ENCODE measurements at regions not wholly inside any gene's neighbourhood (a gene's known extent, or its start where the extent isn't known, plus 50 kb on each side); places are given as distances from the start of the nearest gene placed in this dataset.

- Histone ChIP-seq H3K27me3 (no peaks in the 10 kb centered on the region), H3K9me3 (no peaks in the 10 kb centered on the region), H3K4me1 (ENCODE audit: insufficient read depth) (no peaks in the 10 kb centered on the region), H3K36me3 (no peaks in the 10 kb centered on the region), H3K4me3 (no peak overlapping the region), H3K27ac (no peak overlapping the region)
- 77 to 84% (median 84%) methylated on average over 1 of the region's 1 CpG for WGBS, 3 donors
- intact Hi-C loops (cut with DNase I), result no loop called here
- no peak for DNase-seq
- no peak for TF ChIP-seq CTCF (IDR thresholded peaks at IDR 0.05)
- TF ChIP-seq POLR2A (IDR thresholded peaks at IDR 0.05), result no peak
- TF ChIP-seq EP300 (IDR thresholded peaks at IDR 0.05), result no peak
Measured at GRCh38 chr12:97276661-97277429, 185.8 kb upstream of the RMST start.

- H3K4me3 ChIP-seq, result no peak overlapping the region
- TF ChIP-seq POLR2A (IDR thresholded peaks at IDR 0.05), result no peak
- TF ChIP-seq EP300 (IDR thresholded peaks at IDR 0.05), result no peak
- no peak for TF ChIP-seq CTCF (IDR thresholded peaks at IDR 0.05)
- no peaks in the 10 kb centered on the region for H3K9me3 ChIP-seq
- DNase-seq, result no peak
- 77 to 84% (median 79%) methylated on average over 8 of the region's 8 CpGs for WGBS, 3 donors
- no peaks in the 10 kb centered on the region for H3K4me1 ChIP-seq (ENCODE audit: insufficient read depth)
- no peak overlapping the region for H3K27ac ChIP-seq
- no peaks in the 10 kb centered on the region for H3K36me3 ChIP-seq
- intact Hi-C loops (cut with DNase I), result no loop called here
- H3K27me3 ChIP-seq, result no peaks in the 10 kb centered on the region
Measured at GRCh38 chr12:97283297-97283696, 179.3 kb upstream of the RMST start.

- no peak overlapping the region for H3K4me3 ChIP-seq
- TF ChIP-seq CTCF (IDR thresholded peaks at IDR 0.05) (no peak), EP300 (IDR thresholded peaks at IDR 0.05) (no peak), POLR2A (IDR thresholded peaks at IDR 0.05) (no peak)
- H3K9me3 ChIP-seq, result no peaks in the 10 kb centered on the region
- intact Hi-C loops (cut with DNase I), result no loop called here
- H3K27ac ChIP-seq, result no peak overlapping the region
- H3K36me3 ChIP-seq, result no peaks in the 10 kb centered on the region
- DNase-seq, result no peak
- no peaks in the 10 kb centered on the region for H3K27me3 ChIP-seq
- WGBS, 3 donors, result 64 to 74% (median 73%) methylated on average over 3 of the region's 3 CpGs
- H3K4me1 ChIP-seq (ENCODE audit: insufficient read depth), result no peaks in the 10 kb centered on the region
Measured at GRCh38 chr12:97288531-97288930, 174.1 kb upstream of the RMST start.

- no peak for TF ChIP-seq POLR2A (IDR thresholded peaks at IDR 0.05)
- TF ChIP-seq CTCF (IDR thresholded peaks at IDR 0.05), result no peak
- no peak for TF ChIP-seq EP300 (IDR thresholded peaks at IDR 0.05)
- Histone ChIP-seq H3K36me3 (no peaks in the 10 kb centered on the region), H3K27me3 (no peaks in the 10 kb centered on the region), H3K27ac (no peak overlapping the region), H3K9me3 (no peaks in the 10 kb centered on the region), H3K4me1 (ENCODE audit: insufficient read depth) (no peaks in the 10 kb centered on the region), H3K4me3 (no peak overlapping the region)
- WGBS, 3 donors, result 72 to 79% (median 73%) methylated on average over 3 of the region's 3 CpGs
- no peak for DNase-seq
- intact Hi-C loops (cut with DNase I), result no loop called here
Measured at GRCh38 chr12:97292588-97292987, 170.0 kb upstream of the RMST start.
